HCT116 (cell line): ENCODE measurements at regions not wholly inside any gene's neighbourhood (a gene's known extent, or its start where the extent isn't known, plus 50 kb on each side); places are given as distances from the start of the nearest gene placed in this dataset.

Experiments used
- ATAC-seq: fragments of 200-7000 bp; cut with Tn5 transposase; 2 replicates; pipeline ENCODE4 v1.9.1; 2020; ENCODE audit warnings: mild to moderate bottlenecking, moderate library complexity
- BruUV-seq: library from RNA; stranded (reverse); fragments of 400-500 nt; replicated peaks from 2 replicates; lab custom pipeline; 2021; lab: Mats Ljungman, UMichigan
- CTCF ChIA-PET: fragments of 300-600 bp; sonication (Branson Sonifier 250); formaldehyde crosslinking; loops from one replicate; lab custom pipeline; 2021; ENCODE audit warnings: antibody characterized with exemption; lab: Charles Lee
- POLR2A ChIA-PET: fragments of 300-600, 350-600 bp; sonication (Branson Sonifier 250); formaldehyde crosslinking; loops from one replicate; lab custom pipeline; 2021; ENCODE audit warnings: antibody characterized with exemption; lab: Charles Lee
- RAD21 ChIA-PET, 2 experiments: fragments of 300-600 bp; sonication (Branson Sonifier 250); formaldehyde crosslinking; loops; one replicate each; lab custom pipeline; 2023; ENCODE audit warnings: low total read pairs in 2 of 2; ENCODE audit not compliant: uncharacterized antibody in 2 of 2, unreplicated experiment in 2 of 2, low non-redundant PET in 1 of 2; lab: Charles Lee
- DNase-seq: peaks from one replicate; pipeline ENCODE4 v3.0.0-alpha.2; 2010; ENCODE audit warnings: low read depth, low spot score
- H2AFZ ChIP-seq: fragments of 200-600 bp; shearing (Covaris generic), sonication (generic); 2 replicates; pipeline ENCODE4 v1.6.1; 2017; ENCODE audit warnings: low read depth, mixed run types, mixed read lengths, antibody characterized with exemption, low read length; ENCODE audit not compliant: poor library complexity, severe bottlenecking
- H3K27ac ChIP-seq: 2 replicates; pipeline ENCODE4 v1.5.1; 2012; ENCODE audit warnings: low read depth, low read length
- H3K27me3 ChIP-seq: fragments of 200-600 bp; sonication (generic); 2 replicates; pipeline ENCODE4 v1.6.1; 2016; ENCODE audit warnings: mixed run types, low read length, mixed read lengths; ENCODE audit not compliant: insufficient read depth
- H3K36me3 ChIP-seq, 2 experiments: fragments of 200-500 bp in 1 of 2; fragments of 200-600 bp in 1 of 2; sonication (Bioruptor generic) in 1 of 2; sonication (generic) in 1 of 2; 2 replicates each; pipeline versions ENCODE4 v1.5.1 to v1.6.1; 2014 to 2016; ENCODE audit warnings: low read length in 2 of 2, inconsistent platforms in 1 of 2, mixed read lengths in 1 of 2, mixed run types in 1 of 2; ENCODE audit not compliant: insufficient read depth in 2 of 2, control insufficient read depth in 1 of 2
- H3K4me1 ChIP-seq, 2 experiments: fragments of 200-600 bp in 1 of 2; sonication (generic) in 1 of 2; 2 replicates each; pipeline versions ENCODE4 v1.5.1 to v1.6.1; 2012 to 2017; ENCODE audit warnings: low read length in 2 of 2, inconsistent platforms in 1 of 2, mild to moderate bottlenecking in 1 of 2, mixed read lengths in 1 of 2, mixed run types in 1 of 2, moderate library complexity in 1 of 2; ENCODE audit not compliant: insufficient read depth in 2 of 2, control insufficient read depth in 1 of 2
- H3K4me2 ChIP-seq: fragments of 200-600 bp; sonication (generic); 2 replicates; pipeline ENCODE4 v1.6.1; 2017; ENCODE audit warnings: mixed run types, low read length, mixed read lengths
- H3K4me3 ChIP-seq, 2 experiments: fragments of 200-600 bp in 1 of 2; sonication (generic) in 1 of 2; replicated peaks in 1 of 2; 2 replicates each; pipeline ENCODE4 v1.5.1; 2011 to 2016; ENCODE audit warnings: low read length in 2 of 2, control low read depth in 1 of 2, low read depth in 1 of 2, mild to moderate bottlenecking in 1 of 2, mixed read lengths in 1 of 2, mixed run types in 1 of 2
- H3K79me2 ChIP-seq: fragments of 200-600 bp; sonication (generic); 2 replicates; pipeline ENCODE4 v1.6.1; 2017; ENCODE audit warnings: mild to moderate bottlenecking, mixed run types, low read length, moderate library complexity, mixed read lengths; ENCODE audit not compliant: insufficient read depth
- H3K9ac ChIP-seq: fragments of 200-600 bp; sonication (generic); 2 replicates; pipeline ENCODE4 v1.6.1; 2016; ENCODE audit warnings: low read length, mixed read lengths
- H3K9me2 ChIP-seq: fragments of 200-600 bp; sonication (generic), shearing (Covaris generic); 2 replicates; pipeline ENCODE4 v1.6.1; 2017; ENCODE audit warnings: mixed run types, mild to moderate bottlenecking, moderate library complexity; ENCODE audit not compliant: insufficient read depth
- H3K9me3 ChIP-seq, 2 experiments: fragments of 200-500 bp in 1 of 2; fragments of 200-600 bp in 1 of 2; sonication (Bioruptor generic) in 1 of 2; sonication (generic) in 1 of 2; 2 replicates each; pipeline ENCODE4 v1.6.1; 2014 to 2017; ENCODE audit warnings: low read length in 2 of 2, mixed read lengths in 2 of 2, inconsistent platforms in 1 of 2, low read depth in 1 of 2, mild to moderate bottlenecking in 1 of 2, mixed run types in 1 of 2, moderate library complexity in 1 of 2; ENCODE audit not compliant: control insufficient read depth in 1 of 2, insufficient read depth in 1 of 2
- H4K20me1 ChIP-seq: fragments of 200-600 bp; sonication (generic), shearing (Covaris generic); 2 replicates; pipeline ENCODE4 v1.6.1; 2017; ENCODE audit warnings: mixed run types, mild to moderate bottlenecking, moderate library complexity; ENCODE audit not compliant: insufficient read depth
- CEBPB ChIP-seq: IDR thresholded peaks from 2 replicates; pipeline ENCODE4 v1.6.1; 2012; ENCODE audit warnings: low read depth
- EZH2 ChIP-seq: fragments of 200-600 bp; sonication (generic); IDR thresholded peaks from 2 replicates; pipeline ENCODE4 v1.6.1; 2017; ENCODE audit warnings: antibody characterized with exemption, mixed run types
- REST ChIP-seq: IDR thresholded peaks from 2 replicates; pipeline ENCODE4 v1.6.1; 2012; ENCODE audit warnings: low read depth
- intact Hi-C: fragments of 100-400 bp; cut with micrococcal nuclease; formaldehyde crosslinking; loops from 2 replicates; pipeline ENCODE4 v1.10.0; 2022
- TF ChIP-seq, protein P1 (sequence below): IDR thresholded peaks from 2 replicates; pipeline ENCODE4 v1.6.1; 2012

DNA sequence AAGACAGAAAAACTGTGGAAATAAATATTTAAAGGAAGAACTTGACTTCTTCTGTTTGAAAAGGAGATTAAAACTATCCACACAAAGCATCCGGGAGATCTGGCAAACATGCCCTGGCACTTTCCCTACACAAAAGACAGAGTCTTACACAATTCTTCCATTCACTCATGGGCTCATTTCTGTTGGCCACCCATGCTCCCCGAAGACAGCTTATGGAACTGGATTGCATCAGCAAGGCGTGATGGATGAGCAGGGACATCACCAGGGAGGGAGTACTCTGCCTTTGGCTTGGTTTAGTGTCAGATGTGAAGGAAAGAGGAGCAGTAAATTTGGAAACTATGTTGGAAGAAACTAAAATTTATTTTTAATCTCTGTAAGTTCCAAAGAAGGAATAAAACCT is 379.3 kb downstream of the CD109 start:
- no peak overlapping the region for H3K4me2 ChIP-seq
- no peak for ATAC-seq

More for the DNA sequence above, 379.3 kb downstream of the CD109 start:
- Histone ChIP-seq H3K4me3 (no peak overlapping the region), H4K20me1 (no peaks in the 10 kb centered on the region), H3K36me3 (no peaks in the 10 kb centered on the region), H3K27ac (no peak overlapping the region), H3K9me3 (no peaks in the 10 kb centered on the region), H3K9me2 (no peaks in the 10 kb centered on the region), H3K4me1 (peaks cover 0 to 9% of the 10 kb centered on the region in 2 experiments; a peak in 1 of 4 replicates), H3K27me3 (no peaks in the 10 kb centered on the region), H2AFZ (no peak overlapping the region), H3K79me2 (no peaks in the 10 kb centered on the region), H3K9ac (no peak overlapping the region)
- no peak for DNase-seq
- BruUV-seq = no TSS peak
- ChIA-PET RAD21 (no interaction called here), POLR2A (no interaction called here), CTCF (no interaction called here)
- intact Hi-C loops = no loop called here
- no peak for TF ChIP-seq REST
- TF ChIP-seq EZH2 = no peak
- TF ChIP-seq, protein P1, sequence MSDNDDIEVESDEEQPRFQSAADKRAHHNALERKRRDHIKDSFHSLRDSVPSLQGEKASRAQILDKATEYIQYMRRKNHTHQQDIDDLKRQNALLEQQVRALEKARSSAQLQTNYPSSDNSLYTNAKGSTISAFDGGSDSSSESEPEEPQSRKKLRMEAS = no peak
- TF ChIP-seq CEBPB = peak; percentile 38
